ENCODE measurements at regions not wholly inside any gene's neighbourhood (a gene's known extent, or its start where the extent isn't known, plus 50 kb on each side); places are given as distances from the start of the nearest gene placed in this dataset.

GRCh38 chr2:16130541-16130880 lies 190.2 kb downstream of the MYCN start:
- H3K4me3 ChIP-seq, result no peak overlapping the region
- H3K4me1 ChIP-seq (ENCODE audit: control insufficient read depth in 1 of 2, low read depth in 2 of 2), result no peaks in the 10 kb centered on the region
- DNase-seq (ENCODE audit: low spot score) (no peak), ATAC-seq (ENCODE audit: insufficient number of reproducible peaks, low FRiP score, low read depth) (no peak)
- H3K27me3 ChIP-seq (replicated peaks; ENCODE audit: insufficient read depth), result no peaks in the 10 kb centered on the region
- H3K27ac ChIP-seq, result no peak overlapping the region
- TF ChIP-seq CTCF (IDR thresholded peaks at IDR 0.05), result no peak
- H3K36me3 ChIP-seq, result no peaks in the 10 kb centered on the region
- H3K9me3 ChIP-seq, result no peaks in the 10 kb centered on the region

GRCh38 chr2:16129716-16130540 lies 189.6 kb downstream of the MYCN start:
- no peaks in the 10 kb centered on the region for H3K36me3 ChIP-seq
- no peaks in the 10 kb centered on the region for H3K27me3 ChIP-seq (replicated peaks; ENCODE audit: insufficient read depth)
- ATAC-seq (ENCODE audit: insufficient number of reproducible peaks, low FRiP score, low read depth), result no peak
- no peak overlapping the region for H3K27ac ChIP-seq
- no peak overlapping the region for H3K4me3 ChIP-seq
- DNase-seq (ENCODE audit: low spot score), result no peak
- no peaks in the 10 kb centered on the region for H3K4me1 ChIP-seq (ENCODE audit: control insufficient read depth in 1 of 2, low read depth in 2 of 2)
- no peaks in the 10 kb centered on the region for H3K9me3 ChIP-seq
- TF ChIP-seq CTCF (IDR thresholded peaks at IDR 0.05), result no peak

DNA sequence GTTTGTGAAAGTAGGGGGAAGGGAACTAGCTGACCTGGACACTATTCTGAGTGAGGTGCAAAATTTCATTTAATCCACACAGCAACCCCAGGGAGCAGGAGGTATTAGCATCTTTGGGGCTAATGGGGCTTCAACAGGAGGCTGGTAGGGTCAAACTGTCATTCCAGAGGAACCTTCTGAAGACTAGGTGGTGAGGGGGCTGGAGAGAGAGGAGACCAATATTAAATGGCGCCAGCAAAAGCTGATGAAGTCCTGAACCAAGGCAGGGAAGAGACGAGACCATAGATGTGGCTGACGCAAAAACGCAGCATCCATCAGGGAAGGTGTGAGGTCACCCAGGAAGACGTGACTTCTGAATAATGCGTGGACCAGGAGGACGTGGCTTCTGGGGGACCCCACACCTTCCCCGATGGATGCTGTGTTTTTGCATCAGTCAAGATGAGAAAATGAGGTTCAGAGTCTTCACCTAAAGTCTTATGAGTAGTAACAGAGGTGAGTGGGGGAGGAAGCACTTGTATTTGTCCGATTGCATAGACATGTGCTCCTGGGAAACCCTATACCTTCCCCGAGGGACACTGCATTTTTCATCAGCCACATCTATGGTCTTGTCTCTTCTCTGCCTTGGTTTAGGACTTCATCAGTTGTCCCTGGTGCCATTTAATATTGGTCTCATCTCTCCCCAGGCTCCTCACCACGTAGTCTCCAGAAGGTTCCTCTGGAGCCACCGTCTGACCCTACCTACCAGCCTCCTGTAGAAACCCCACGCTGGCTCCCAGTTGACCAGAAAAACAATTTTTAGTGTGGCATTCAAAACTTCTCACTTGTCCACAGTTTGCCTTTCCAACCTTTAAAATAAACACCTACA lies 188.6 kb downstream of the MYCN start:
- no peak for DNase-seq (ENCODE audit: low spot score)
- H3K4me1 ChIP-seq (ENCODE audit: control insufficient read depth in 1 of 2, low read depth in 2 of 2), result no peaks in the 10 kb centered on the region
- H3K27me3 ChIP-seq (replicated peaks; ENCODE audit: insufficient read depth), result no peaks in the 10 kb centered on the region
- no peak overlapping the region for H3K4me3 ChIP-seq
- ATAC-seq (ENCODE audit: insufficient number of reproducible peaks, low FRiP score, low read depth), result no peak
- no peak overlapping the region for H3K27ac ChIP-seq
- no peaks in the 10 kb centered on the region for H3K9me3 ChIP-seq
- H3K36me3 ChIP-seq, result no peaks in the 10 kb centered on the region
- no peak for TF ChIP-seq CTCF (IDR thresholded peaks at IDR 0.05)

DNA sequence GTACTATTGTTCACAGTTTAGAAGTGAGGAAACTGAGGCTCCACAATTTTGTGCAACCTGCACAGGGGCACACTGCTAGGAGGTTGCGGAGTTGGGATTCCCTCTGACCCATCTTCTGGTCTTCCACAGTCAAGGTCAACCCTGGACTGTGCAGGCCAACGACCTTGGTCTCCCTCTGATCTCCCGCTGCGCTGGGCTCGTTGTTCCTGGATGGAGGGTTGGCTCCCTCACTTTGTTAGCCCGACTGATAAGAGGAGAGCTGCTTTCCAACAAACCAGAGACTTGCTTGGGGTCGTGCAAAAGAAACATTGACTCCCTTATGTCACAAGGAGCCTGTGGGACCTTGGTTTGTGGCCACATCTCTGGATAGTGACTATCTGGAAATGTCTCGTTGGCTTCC lies 187.6 kb downstream of the MYCN start:
- DNase-seq (ENCODE audit: low spot score) (no peak), ATAC-seq (ENCODE audit: insufficient number of reproducible peaks, low FRiP score, low read depth) (no peak)
- Histone ChIP-seq H3K27ac (no peak overlapping the region), H3K36me3 (no peaks in the 10 kb centered on the region), H3K9me3 (no peaks in the 10 kb centered on the region), H3K27me3 (replicated peaks; ENCODE audit: insufficient read depth) (no peaks in the 10 kb centered on the region), H3K4me3 (no peak overlapping the region), H3K4me1 (ENCODE audit: control insufficient read depth in 1 of 2, low read depth in 2 of 2) (no peaks in the 10 kb centered on the region)
- TF ChIP-seq CTCF (IDR thresholded peaks at IDR 0.05), result no peak

DNA sequence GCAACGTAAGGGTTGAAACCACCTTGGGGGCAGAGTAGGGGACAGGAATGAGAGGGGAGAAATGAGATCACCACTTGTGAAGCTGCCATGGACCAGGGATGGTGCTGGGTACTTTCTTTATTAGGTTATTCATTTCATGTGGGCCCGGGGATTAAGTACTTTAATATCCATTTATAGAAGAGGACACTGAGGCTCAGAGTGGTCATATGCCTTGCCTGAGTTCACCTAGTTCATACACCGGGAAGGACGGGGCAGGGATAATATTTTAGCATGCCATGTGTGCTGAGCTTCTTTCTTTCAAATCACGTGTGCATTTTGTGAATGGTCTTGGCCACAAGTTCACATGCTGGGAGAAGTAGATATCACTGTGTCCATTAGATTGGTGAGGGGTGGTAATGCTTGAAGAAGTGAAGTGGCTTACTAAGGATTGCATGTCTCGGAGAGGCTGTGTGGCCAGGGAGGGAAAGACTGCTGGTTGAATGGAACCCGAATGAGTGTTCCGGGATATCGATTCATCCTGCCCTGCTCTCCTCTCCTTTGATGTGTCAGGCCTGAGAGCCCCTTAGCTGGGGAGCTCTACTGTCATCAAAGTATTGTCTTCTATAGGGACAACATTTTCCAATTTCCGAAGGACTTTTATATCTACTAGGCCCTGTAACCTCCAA lies 187.1 kb downstream of the MYCN start:
- TF ChIP-seq CTCF (IDR thresholded peaks at IDR 0.05), result no peak
- Histone ChIP-seq H3K9me3 (no peaks in the 10 kb centered on the region), H3K4me3 (no peak overlapping the region), H3K27me3 (replicated peaks; ENCODE audit: insufficient read depth) (no peaks in the 10 kb centered on the region), H3K27ac (no peak overlapping the region), H3K36me3 (no peaks in the 10 kb centered on the region), H3K4me1 (ENCODE audit: control insufficient read depth in 1 of 2, low read depth in 2 of 2) (no peaks in the 10 kb centered on the region)
- no peak for ATAC-seq (ENCODE audit: insufficient number of reproducible peaks, low FRiP score, low read depth)
- DNase-seq (ENCODE audit: low spot score), result no peak
